HG02588 (cell line): ENCODE measurements at regions not wholly inside any gene's neighbourhood (a gene's known extent, or its start where the extent isn't known, plus 50 kb on each side); places are given as distances from the start of the nearest gene placed in this dataset.
"Not testable (repeated sequence)": the region's sequence is repeated elsewhere in the genome, so short reads cannot be mapped to it uniquely, and the experiment has no call there.

ENCODE experiments used
- ATAC-seq: cut with Tn5 transposase; IDR thresholded peaks from one replicate; pipeline ENCODE4 v1.9.1; 2021; ENCODE audit warnings: mild to moderate bottlenecking, moderate library complexity; ENCODE audit not compliant: unreplicated experiment

DNA sequence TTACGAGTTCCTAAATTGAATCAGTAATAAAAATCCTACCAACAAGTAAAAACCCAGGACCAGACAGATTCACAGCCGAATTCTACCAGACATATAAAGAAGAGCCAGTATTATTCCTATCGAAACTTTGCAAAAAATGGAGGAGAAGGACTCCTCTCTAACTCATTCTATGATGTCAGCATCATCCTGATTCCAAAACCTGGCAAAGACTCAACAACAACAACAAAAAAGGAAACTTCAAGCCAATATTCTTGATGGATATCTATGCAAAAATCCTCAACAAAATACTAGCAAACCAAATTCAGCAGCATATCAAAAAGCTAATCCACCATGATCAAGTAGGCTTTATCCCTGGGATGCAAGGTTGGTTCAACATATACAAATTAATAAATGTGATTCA, 84.6 kb upstream of the ADRB2 start:
- ATAC-seq: not testable (repeated sequence)

DNA sequence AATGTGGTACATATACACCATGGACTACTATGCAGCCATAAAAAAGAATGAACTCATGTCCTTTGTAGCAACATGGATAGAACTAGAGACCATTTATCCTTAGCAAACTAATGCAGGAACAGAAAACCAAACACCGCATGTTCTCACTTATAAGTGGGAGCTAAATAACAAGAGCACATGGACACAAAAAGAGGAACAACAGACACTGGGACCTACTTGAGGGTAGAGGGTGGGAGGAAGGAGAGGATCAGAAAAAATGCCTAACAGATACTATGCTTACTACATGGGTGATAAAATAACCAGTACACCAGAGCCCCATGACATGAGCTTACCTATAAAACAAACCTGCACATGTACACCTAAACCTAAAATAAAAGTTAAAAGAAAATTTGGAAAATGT, 82.0 kb upstream of the ADRB2 start:
- not testable (repeated sequence) for ATAC-seq

DNA sequence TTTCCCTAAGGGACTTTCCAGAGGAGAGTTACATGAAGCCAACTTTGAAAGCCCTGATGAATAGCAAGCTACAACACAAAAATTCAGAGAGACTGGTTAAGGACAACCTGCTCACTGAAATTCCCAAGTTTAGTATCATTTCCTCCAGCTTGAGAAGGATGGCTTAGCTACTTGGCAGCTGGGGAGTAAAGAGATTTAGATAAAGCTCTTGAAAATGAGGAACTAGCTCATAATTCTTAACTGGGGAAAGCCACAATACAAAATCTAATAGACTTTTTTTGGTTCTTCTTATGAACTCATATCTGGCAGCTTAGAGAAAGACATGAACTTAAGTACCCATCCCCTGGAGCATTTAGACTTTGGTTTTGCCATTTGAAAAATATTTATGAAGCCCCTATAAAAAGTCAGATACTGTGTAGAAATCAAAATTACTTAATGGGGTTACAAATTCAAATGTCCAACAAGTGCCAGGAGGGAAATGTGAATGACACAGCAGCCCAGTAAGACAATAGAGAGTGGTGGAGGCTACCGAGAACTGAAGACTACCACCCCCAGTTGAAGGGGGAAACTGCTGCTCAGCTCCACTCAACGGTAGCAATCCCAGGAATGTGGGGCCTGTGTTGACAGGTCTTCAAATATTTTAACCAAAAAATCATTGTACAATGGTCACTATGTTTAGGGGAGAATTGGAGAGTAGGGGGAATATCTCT, 79.4 kb upstream of the ADRB2 start:
- peak; percentile 82 for ATAC-seq

DNA sequence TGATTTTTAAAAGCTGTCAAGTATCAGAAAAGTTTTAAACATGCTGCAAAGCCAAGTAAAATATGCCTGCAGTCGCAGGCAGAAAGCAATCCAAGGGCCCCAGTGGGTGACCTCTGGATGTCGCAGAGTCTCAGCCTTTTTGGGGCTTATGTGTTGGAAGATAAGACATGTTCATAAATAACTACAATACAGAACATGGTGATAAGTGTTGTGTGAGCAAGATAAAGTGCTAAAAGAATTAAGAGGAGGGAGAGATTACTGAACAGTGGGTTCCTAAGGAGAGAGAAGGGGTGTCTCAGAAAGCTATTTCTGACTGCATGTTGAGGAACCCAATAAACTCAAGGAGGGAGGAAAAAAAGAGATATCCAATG, 78.9 kb upstream of the ADRB2 start:
- ATAC-seq: no peak

DNA sequence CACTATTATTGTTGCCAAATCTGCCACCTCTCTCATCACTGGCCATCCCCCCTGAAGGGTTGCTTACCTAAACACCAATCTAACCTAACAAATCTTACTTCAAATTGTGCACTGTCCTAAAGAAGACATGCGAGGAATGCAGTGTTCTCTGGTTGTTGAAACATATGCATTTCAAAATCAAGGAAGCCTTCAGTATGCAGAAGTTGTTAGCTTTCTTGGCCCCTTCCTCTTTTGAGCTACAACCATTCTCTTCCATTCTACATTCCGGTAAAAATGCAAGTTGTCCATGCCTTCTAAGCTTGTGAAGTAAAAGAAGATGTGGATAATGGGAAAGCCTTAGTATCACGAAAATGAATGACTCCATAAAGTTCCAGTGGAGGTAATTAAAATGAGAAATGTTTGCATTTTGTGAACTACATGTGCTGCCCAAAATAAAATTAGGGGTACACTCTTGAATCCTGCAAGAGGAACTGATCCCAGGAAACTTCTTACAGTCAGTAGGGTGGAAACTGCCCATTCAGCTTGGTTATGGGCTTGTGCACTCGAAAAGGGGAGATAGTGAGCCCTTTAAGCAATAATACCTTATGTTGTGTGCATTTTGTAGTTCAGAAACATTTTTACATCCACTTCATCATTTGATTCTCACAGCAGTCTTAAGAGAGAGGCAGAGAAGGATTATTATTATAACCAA, 77.6 kb upstream of the ADRB2 start:
- ATAC-seq: no peak

DNA sequence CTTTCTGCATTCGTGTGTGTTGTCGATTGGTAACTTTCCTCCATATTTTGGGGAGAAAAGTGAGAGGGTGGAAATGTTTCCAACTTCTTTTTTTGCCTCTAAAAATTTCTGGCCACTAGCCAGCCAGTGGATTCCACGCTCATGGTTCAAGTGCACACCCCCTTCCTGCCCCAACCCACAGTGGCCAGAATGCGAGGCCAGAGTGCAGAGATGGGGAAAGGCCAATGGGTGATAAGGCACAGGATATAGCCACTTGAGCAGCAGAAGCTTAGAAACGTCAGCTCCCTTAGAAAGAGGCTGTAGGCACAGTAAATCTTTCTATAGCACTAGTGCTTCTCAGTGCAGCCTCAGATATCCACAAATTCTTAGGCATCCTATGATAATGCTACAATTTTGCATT, 75.8 kb upstream of the ADRB2 start:
- no peak for ATAC-seq

DNA sequence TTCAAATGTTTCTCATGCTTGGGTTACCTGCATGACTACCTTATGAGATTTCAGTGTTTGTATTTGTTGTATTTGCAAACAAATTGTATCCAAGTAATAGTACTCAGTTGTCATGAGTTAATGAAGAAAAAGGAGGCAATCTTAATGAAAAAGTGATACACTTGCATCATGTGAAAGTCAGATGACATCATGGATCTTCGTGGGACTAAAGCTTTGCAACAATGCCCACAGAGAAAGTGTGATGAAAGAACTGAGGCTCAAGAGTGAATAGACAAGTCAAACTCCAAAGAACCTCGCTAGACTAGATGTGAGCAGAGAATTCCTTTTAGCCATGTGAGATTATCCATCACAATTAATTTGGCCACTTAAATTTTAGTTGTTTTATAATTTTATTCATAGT, 75.4 kb upstream of the ADRB2 start:
- no peak for ATAC-seq

DNA sequence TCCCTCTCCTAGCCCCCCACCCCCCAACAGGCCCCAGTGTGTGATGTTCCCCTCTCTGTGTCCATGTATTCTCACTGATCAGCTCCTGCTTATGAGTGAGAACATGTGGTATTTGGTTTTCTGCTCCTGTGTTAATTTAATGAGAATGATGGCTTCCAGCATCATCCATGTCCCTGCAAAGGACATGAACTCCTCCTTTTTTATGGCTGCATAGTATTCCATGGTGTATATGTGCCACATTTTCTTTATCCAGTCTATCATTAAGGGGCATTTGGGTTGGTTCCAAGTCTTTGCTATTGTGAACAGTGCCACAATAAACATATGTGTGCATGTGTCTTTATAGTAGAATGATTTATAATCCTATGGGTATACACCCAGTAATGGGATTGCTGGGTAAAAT, 74.0 kb upstream of the ADRB2 start:
- not testable (repeated sequence) for ATAC-seq

DNA sequence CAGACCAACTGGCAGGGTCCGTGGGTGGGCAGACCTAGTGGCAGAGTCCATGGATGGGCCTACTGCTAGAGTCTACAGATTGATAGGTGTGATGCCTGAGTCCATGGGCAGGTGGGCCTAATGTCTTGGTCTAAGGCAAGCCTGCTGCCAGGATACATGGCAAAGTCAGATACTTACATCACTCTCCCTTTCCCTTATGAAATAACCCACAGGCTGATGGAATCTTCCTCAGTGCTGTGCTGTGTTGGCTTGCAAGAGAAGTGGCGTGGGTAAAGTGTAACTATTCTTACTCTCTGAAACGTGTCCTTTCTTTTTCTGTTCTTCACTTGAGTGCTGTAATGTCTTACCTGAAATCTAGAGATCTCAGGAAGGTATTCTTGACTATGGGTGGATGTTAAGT, 67.3 kb upstream of the ADRB2 start:
- no peak for ATAC-seq

DNA sequence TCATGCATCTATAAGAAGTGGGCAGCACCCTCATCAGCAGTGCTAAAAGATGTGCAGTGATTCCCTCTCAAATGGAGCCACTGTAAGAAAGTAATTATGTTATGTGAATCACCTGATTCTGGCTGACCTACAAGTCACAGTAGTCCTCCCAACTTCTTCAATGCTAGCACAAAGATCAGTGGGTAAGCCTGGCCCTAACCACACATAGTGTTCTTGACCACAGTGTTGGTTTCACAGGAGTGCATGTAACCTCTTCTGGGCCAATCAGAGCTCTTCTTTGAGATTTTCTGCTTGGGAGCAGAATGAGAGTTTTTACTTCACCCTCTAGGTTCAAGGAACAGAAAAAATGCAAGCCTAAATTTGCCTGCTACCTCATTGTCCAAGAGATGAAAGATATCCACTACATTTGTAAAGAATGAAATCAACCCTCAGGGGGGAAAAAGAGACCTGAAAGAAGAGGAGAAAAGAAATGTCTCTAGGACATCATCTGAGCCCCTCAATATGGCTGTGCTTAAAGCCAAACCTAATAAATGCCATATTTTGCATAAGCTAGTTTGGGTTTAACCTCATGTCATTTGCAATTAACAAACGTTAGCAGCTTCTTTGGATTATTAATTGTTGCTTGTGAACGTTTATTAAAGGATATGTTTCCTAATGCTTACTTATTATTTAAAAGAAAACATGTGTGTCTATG, 65.3 kb upstream of the ADRB2 start:
- ATAC-seq: peak; percentile 100

DNA sequence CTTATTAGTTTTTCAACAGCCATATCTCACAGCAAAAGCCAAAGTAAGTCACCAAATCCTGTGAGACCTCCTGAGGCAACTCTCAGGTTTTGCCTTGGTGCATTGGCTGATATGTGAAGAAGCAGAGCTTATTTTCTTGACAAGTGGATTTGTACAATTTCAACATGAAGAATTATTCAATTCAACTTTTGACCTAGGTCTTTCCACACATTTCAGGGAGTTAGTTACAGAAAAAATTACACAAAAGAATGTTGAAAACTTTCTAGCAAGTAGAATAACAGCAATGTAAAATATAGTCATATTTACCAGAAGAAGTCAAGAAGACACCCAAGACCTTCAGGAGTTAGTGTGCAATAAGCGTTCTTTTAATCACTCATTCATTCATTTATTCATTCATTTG, 62.4 kb upstream of the ADRB2 start:
- no peak for ATAC-seq

DNA sequence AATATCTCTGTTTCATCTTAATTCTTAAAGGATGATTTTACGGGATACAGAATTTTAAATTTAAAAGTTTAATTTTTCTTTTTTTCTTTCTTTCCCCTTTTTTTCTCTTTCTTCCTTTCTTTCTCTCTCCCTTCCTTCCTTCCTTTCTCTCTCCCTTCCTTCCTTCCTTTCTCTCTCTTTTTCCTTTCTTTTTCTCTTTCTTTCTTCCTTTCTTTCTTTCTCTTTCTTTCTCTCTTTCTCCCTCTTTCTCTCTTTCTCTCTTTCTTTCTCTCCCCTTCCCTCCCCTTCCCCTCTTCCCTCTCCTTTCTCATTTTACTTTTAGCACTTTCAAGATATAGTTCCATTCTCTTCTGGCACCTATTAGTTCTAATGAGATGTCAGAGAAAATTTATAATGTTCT, 61.4 kb upstream of the ADRB2 start:
- ATAC-seq: no peak

DNA sequence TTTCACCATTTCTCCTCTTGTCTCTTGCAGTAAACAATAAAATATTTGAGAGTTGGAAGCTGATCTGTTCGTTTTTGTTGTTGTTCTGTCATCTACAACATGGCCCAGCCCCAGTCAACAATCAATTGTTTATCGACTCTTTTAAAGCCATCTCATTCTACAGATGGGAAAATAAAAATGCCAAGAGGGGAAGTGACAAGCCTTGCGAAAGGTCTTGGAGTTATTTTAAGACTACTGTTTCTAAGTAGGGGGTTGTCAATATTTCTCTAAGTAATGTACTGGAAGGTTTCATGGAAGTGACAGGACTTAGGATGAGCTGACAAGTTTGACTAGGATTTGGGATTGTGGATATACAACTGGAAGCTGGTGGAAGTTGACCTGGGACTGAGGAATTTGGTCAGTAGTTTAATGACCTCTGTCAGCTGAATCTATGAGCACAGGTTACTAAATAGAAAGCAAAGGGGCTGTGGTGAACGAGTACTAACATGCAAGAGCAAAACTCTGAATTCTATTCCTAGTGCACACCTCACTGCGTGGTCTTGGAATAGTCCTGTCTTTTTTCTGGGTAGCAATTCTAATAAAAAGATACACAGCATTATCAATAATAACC, 57.5 kb upstream of the ADRB2 start:
- no peak for ATAC-seq

DNA sequence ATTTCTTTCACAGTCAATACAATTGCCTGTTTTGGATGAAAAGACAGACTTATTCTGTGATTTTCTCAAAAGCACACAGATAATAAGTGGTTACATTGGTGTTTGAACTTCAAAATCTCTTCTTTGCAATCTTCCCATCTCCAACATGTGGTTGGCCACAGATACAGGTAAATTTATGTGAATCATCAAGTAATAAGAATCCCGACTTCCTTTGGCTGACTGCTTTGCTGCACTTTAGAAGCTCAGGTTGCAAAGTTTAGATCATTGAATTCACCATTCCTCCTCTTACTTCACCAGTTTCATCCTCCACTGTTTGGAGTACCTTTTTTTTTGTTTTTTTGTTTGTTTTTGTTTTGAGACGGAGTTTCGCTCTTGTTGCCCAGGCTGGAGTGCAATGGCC, 56.5 kb upstream of the ADRB2 start:
- no peak for ATAC-seq

DNA sequence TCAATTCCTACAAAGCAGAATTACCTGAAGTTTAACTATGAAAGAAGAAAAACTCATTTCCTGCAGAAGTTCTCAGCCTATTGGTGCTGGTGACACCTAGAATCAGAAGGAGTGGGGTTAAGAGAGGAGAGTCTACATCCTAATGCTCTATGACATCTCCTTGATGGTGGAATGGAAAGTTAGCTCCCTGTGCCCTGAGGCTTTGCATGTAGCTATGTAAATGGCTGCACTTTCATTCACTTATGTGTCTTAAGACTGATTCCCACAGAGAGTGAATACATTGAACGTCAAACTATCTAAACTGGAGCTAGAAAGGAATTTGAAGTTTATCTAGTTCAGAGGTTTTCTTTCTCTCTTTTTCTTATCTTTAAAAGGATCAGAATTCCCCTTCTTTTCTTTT, 52.1 kb upstream of the ADRB2 start:
- ATAC-seq: no peak

DNA sequence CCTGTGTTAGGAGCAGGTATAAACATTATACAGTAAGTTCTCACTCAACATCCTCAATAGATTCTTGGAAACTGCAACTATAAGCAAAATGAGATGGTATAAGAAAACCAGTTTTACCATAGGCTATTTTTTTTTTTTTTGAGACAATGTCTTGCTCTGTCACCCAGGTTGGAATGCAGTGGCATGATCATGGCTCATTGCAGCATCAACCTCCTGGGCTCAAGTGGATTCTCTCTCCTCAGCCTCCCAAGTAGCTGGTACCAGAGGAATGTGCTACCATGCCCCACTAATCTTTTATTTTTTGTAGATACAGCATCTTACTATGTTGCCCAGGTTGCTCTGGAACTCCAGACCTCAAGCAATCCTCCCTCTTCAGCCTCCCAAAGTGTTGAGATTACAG, 50.1 kb upstream of the ADRB2 start:
- no peak for ATAC-seq
